GM18499 (cell line): ENCODE measurements at regions not wholly inside any gene's neighbourhood (a gene's known extent, or its start where the extent isn't known, plus 50 kb on each side); places are given as distances from the start of the nearest gene placed in this dataset.

ENCODE experiments used
- ATAC-seq: cut with Tn5 transposase; IDR thresholded peaks from one replicate; pipeline ENCODE4 v1.9.1; 2021; ENCODE audit warnings: moderate number of reproducible peaks; ENCODE audit not compliant: insufficient read depth, unreplicated experiment

DNA sequence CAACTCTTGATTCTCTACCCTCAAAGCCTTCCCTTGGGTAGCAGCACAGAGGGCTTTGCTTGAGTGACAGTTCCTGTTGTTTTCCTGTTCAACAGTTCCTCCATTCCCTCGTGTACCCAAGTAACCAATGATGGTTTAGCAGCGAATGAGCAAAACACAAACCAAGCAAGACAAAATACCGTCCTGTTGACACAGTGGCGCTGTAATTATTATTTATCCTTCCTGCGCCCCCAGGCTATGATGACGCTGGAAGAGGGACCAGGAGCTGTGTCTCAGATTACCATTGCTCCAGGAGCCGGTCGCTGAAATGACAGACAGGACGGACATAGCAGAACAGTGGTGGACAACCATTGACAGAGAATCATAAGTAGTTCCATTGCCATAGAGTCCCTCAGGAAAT is 154.8 kb downstream of the GADD45G start:
- ATAC-seq = no peak

DNA sequence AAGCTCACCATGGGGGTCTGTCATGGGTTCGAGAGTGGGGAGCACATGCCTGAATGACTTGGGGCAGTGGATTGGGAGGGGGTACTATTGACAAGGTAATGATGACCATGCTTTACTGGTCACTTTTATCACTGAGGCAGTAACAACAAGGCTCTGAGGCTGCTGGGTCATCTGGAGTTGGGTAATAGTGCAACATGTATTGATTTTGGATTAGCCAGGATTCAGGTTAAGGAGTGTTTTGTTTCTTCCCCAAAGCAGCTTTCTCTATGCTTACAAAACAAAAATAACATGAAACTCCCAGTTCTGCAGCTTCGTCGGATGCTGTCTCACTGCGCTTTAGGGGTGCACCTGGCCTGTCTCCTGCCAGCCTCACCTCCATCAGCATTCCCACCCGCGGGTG is 155.3 kb downstream of the GADD45G start:
- no peak for ATAC-seq

DNA sequence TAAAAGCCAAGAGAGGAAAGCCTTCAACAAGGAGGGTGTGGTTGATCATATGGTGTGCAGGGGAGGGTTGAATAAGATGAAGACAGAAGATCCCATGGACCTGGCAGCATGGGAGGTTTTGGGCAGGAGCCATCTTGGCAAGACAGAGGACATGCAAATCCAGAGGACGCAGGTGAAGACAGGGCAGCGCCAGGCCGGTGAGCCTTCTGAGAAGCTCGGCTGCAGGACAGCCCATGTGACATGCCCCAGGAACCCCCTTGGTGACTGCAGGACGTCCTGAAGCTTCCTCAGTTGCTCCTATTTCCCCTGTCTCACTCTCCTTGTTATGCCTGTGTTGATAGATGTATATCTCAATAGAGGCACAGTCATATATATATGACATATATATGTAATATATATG is 159.4 kb downstream of the GADD45G start:
- ATAC-seq = no peak

DNA sequence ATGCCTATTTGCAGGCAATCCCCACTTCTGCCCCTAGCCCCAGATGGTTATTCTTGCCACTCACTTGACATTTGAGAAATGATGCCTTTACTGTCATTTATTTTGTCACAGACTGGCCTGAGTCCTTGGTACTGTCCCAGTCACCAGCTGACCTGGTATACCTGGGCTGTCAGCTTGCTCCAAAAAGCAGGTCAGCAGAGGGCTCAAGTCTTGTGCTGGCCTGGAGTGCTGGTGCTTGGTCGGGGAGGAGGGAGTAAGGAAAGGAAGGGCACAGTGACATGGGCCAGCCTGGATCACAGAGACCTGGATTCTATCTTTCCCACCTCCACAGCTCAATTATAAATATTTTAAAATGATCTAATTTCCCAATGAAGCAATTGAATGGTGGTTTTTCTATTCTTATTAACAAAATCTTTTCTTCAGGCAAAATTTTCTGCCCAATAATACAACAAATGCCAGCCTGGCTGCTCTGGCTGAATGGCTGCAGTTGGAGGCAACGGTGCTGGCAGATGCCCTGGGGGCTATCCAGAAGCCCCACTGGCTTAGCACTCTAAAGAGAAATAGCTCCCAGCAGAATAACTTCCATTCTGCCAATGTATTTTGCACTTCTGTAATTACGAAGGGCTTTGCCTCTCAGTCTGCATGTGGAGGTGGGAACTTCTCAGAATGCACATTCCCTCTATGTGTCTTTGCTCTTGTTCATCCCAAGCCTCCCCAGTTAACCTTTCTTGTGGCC is 160.6 kb downstream of the GADD45G start:
- no peak for ATAC-seq

DNA sequence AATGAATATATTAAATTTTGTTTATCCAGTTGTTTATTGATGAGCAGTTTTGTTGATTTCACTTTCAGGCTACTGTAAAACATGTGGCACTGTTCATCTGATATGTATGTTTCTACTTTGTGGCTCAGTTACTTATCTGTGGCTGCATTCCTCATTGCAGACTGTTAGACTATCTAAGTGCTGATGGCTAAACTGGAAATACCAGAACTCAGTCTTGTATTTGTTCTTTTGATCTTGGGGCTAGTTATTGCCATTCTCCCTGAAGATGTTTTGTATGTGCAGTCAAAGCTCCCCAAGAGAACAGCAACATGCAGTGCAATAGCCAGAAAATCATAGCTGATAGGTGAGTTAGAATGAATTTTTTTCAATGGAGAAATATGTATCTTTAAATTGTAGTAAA is 162.2 kb downstream of the GADD45G start:
- ATAC-seq = no peak

DNA sequence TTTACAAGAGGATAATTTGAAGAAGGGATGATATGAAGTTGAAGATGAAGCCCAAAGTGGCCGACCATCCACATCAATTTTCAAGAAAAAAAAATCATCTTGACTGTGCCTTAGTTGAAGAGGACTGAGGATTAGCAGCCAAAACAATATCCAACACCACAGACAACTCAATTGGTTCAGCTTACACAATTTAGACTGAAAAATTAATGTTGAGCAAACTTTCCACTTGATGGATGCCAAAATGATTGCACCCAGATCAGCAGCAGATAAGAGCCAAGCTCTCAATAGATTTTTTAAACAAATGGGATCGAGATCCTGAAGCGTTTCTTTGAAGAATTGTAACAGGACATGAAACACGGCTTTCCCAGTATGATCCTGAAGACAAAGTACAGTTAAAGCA is 163.2 kb downstream of the GADD45G start:
- no peak for ATAC-seq

DNA sequence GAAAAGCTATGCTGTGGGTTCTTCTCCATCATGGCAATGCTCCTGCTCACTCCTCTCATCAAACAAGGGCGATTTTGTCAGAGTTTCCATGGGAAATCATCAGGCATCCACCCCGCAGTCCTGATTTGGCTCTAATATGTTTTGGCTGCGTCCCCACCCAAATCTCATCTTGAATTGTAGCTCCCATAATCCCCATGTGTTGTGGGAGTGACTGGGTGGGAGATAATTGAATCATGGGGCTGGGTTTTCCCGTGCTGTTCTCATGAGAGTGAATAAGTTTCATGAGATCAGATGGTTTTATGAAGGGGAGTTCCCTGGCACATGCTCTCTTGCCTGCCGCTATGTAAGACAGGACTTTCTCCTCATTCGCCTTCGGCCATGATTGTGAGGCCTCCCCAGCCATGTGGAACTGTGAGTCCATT is 163.8 kb downstream of the GADD45G start:
- no peak for ATAC-seq

DNA sequence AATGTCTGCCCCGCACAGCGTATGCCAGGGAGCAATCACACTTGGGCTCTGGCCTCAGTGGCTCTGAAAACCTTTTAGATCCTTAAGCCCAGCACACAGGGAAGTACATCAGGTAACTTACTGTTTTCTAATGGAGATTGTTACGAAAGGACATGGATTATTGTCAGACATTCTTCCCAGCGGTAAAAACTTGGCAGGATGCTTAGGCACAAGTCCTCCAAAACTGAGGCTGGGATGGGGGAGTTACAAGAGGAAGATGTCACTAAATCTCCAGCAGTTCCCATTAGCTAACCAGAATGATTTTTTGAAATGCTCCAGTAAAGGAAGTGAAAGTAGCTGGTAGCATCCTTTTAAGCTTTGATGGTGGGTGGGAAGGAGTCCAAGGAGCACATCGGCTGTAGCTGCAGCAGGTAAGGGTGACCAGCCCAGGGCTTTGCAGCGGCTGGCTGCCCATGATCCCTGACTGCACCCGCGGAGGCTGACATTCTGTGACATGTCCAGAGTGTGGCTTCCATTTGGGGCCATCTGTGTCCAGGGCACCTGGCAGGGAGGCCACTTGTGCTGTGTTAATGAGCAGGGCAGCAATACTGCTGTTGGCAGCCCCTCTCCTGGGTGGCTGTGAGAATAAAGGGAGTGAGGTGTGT is 165.8 kb downstream of the GADD45G start:
- ATAC-seq = no peak

DNA sequence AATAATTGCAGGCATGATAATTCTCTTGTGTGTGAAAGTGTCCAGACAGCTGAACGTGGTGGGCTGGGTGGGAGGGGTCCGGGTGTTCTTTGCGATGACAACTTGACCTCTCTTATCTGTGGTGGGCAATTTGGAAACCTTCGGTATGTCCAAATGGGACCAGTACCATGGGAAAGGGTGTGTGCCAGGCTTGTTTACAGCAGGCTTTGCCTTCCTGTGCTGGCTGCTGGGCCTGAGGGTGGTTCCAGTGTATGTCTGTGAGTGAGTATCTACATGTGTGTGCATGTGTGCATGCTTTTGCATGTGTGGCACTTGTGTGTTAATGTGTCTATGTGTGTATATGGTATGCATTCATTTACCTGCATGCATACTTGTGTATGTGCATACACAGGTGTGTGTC is 166.4 kb downstream of the GADD45G start:
- no peak for ATAC-seq

DNA sequence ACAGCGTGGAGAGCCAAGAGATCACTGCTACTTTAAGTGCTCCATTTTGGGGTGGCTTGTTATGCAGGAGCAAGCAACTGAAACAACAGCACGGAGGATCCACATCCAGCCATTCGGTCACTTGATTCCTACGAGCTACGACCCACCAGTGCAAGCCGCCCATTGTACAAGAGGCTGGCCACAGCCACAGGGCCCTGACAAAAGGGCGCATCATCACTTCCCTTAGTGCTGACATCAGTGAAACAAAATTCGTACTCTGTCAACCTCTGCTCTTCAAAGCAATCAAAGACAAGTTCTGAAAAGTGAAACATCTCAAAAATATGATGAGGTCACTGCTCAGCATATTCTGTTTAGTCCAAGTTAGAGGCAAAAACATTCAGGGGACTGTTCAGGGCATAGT is 168.4 kb downstream of the GADD45G start:
- no peak for ATAC-seq

DNA sequence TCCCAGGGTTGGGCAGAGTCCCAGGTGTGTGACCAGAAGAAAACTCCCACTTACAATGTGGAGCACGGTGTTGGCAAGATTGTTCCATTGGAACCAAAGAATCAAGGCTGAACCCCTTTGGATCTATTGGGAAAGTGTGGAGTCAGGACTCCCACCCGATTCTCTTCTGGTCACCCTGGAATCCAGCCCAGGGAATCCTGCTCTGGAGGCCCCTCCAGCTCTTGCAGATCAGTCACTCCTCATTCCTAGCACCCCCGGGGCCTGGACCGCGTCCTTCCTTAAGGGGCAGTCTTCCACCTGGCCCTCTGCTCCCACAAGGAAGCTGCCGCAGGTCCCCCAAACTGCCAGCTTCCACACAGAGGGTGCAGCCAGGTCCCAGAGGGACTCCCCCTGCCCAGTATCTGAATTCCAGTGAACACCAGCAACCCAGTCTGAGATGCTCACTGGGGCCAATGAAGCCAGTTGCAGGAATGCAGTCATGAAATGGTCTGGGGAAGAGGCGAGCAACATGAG is 170.1 kb downstream of the GADD45G start:
- no peak for ATAC-seq

DNA sequence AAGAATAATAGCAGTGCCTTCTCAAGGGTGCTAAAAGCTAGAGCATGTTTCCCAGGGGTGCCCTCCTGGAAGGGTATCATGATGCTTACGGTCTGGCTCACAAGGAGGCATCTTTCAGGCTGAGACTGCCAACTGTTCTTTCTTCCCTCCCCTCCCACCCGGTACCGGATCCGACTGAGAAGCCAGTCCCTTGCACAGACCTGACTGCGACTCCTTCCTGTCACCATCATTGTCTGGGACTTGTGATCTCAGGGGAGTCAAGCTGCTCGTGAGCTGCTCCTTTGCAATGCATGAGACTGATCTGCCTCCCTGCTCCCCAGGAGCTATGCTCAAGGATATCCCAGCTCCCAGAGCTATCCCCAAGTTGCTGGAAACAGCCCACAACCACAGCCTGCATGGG is 170.8 kb downstream of the GADD45G start:
- no peak for ATAC-seq

DNA sequence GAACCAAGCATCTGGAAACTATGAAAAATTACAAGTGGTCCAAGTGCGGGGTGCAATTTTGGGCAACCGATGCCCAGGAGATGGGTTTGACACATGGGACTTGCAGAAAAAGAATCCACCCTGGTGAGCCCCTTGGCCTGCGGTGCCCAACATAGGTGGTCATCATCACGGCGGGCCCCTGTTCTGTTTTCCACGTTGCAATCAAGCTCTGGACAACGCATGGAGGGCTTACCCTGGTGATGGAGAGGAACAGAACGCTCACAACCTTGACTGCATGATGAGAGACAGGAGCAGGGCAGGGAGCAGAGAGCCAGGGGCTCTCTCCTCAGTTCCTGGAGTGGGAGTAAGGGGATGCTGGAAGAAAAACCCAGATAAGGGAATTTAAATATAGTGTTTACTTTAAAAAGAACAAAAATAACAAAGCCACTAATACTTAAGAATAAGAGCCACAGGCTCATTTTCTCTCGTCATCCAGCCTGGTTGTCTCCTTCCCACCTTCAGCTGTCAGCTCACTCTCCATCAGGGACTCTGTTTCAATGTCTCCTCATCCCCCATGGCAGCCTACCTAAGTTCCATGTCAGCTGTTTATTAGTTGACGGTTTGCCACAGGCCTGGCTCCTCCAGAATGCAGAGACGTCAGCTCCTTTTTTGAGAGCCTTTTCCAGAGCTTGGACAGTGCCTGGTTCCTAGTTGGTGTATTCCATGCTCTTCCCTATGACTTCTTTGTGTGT is 172.1 kb downstream of the GADD45G start:
- ATAC-seq = no peak

DNA sequence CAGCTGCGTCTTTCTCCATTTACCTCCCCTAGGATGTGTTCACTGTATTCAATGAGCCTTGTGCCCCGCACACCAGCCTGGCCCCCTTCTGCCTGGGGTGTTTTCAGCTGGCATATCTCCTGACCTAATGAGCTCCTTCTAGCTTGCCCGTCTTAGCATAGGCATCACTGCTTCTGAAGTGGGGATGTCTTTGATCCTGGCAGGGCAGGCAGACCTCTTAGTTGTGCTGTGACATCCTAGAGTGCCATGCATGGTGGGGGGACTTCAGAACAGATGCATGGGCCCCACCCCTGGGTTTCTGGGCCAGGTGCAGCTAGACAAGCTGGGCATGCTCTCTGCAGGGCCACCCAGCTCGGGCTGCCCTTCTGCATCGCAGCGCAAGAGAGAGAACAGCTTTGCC is 172.7 kb downstream of the GADD45G start:
- no peak for ATAC-seq

DNA sequence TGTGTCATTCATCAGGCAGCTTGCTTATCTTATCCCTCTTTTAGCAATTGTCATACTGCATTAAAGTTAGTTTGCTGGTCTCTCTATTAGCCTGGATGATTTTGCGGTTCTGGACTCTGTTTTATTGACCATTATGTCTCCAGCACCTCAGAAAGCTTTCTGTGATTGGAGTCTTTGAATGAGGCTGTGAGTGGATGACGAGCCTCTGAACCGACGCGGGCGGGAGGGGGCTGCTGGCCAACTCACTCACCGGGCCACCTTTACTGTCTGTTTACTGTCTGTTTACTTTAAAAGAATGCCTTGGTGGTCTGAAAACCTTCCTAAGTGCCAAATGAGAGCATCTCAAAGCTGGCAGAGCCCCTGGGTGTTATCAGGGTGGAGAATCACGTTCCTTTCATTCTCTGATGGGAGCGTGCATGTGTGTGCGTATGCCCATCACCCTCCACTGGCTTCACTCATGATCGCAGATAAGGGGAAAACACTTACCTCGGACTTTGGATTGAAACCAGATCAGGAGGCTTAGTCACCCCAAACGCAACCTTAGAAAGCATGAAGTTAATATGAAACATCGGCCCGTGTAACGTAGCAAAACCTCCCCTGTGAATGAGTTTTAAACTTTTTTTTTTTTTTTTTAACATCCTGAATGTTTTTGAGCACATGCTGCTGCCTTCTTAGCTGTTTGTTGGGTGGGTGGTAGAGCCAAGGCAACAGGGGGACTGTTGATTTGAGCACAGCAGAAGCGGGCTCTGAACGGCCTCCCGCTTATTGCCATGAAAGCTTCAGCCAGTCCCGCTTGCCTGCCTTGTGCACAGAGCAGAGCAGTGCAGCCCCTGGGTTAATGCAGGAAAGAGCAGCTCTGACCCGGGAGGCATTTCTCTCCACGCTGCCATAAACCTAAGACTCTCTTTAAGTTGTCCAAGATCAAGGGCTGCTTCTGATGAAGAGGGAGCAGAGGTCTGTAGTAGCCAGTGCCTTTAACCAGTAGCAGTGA is 173.6 kb downstream of the GADD45G start:
- no peak for ATAC-seq

DNA sequence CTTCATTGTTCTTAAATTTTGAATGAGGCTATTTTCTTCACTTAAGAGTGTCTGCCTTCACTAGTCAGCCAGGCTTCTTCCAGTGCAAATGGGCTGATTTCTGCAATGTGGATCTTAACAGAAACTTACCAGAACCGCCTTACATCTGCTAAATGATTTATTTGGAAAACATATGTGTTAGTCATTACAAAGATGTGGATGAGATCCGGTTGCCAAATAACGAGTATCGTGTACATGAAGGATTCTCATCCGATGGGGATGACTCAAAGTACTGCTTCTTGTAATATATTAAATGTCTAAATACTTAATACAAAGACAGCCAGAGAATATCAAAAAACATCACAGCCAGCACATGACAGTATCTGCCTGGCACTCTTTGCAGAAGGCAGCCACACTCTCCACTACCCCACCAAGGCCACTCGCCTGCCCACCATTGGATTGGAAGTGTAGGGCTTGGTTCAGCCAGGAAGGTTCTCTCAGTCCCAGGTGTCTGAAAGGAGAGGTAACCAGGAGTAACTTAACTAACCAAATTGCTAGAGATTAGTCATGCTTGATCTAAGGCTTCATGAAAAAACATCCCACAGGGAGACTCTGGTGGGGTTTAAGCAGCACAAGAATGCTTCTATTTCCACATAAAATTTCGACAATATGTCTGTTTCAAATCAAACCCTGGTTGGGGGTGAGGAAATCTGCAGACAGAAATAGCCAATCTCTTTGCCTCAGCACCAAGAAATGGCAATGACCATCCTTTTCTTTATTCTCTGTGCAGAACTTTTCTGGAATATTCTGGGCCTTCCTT is 174.8 kb downstream of the GADD45G start:
- ATAC-seq = no peak

DNA sequence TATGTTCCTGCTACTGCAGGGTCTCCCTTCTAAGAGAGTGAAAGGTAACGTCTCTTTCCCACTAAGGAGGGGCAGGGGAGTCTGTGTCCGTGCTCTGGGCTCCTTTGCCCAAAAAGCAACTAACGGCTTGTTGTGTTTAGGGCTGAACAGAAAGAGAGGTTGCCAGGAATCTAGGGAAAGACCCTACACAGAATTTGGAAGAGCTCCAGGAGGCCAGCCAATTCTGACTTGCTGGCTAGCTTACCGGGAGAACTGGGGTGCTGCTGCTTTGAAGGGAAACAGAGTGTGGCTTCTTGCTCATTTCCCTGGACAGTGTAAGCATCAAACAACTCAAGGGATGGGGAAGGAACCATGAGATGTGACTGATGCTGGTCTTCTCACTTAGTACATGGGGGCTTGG is 176.1 kb downstream of the GADD45G start:
- no peak for ATAC-seq

DNA sequence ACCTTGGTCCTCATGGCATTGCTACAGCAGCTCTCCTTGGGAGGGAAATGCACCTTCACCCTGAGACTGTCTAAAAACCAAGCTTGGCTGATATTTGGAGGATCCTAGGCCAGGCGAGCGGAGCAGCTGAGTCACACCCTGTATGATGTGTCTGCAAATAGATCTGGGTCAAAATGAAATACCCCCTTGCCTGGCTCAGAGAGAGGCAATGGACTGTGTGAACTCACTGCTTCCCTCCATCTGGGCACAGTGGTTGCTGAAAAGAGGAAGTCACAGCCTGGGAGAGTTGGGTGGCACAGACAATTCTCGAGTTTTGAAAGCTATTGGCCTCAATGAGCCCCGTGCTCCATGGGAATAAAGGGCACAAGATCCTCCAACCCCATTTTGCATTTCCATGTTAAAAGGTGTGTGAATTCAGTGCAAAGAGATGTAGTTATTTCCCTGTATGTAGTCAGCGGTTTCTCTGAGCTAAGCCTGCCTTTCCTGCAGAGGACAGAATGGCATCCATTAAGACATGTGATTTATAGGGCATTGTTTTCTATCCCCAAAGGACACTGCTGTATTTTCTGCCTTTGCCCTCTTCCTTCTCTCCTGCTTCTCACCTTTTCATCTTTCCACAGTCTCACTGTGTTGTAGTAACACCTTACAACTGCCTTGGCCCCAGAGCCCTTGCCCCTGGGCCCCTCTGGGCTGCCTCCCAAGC is 177.2 kb downstream of the GADD45G start:
- ATAC-seq = peak; percentile 54

DNA sequence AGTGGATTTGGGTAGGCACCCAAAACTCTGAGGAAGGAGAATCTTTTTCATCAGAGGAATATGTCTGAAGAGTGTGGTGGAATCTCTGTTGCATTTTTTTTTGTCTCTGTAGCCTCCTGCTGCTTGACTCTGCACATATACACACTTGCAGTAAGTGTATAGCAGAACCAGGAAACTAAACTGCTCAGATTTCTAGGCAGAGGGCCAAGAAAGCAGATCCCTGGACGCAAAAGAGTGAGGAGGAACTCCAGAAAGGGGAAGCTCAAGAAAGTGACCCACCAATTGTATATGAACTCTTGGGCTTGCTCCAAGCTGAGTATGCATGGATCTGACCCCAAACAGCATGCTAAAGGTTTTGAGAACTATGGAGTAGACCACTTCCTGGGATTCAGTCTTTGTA is 181.8 kb downstream of the GADD45G start:
- no peak for ATAC-seq
